HG02588 (cell line): ENCODE measurements at regions not wholly inside any gene's neighbourhood (a gene's known extent, or its start where the extent isn't known, plus 50 kb on each side); places are given as distances from the start of the nearest gene placed in this dataset.

Source experiments
- ATAC-seq: cut with Tn5 transposase; IDR thresholded peaks from one replicate; pipeline ENCODE4 v1.9.1; 2021; ENCODE audit warnings: mild to moderate bottlenecking, moderate library complexity; ENCODE audit not compliant: unreplicated experiment

GRCh38 chr16:16780588-16780987, 401.6 kb downstream of the NPIPA7 start:
- no peak for ATAC-seq

- no peak for ATAC-seq
Observed at GRCh38 chr16:16782153-16782552, 403.2 kb downstream of the NPIPA7 start.

GRCh38 chr16:16788004-16788403, 409.1 kb downstream of the NPIPA7 start:
- no peak for ATAC-seq

DNA sequence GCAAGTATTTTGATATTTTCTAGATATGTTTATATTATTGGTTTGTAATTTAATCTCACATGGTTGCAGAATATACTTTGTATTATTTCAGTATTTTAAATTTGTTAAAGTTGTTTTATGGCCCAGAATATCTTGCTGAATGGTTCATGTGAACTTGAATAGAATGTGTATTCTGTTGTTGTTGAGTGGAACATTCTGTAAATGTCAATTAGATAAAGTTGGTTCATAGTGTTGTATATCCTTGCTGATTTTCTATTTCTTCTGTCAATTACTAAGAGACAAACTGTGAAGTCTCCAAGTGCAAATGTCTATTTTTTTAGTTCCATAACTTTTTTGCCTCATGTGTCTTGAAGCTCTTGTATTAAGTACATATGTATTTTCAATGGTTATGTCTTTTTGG, 411.7 kb downstream of the NPIPA7 start:
- no peak for ATAC-seq

GRCh38 chr16:16791051-16791450, 412.1 kb downstream of the NPIPA7 start:
- no peak for ATAC-seq

- no peak for ATAC-seq
Observed at GRCh38 chr16:16797239-16797638, 418.3 kb downstream of the NPIPA7 start.

DNA sequence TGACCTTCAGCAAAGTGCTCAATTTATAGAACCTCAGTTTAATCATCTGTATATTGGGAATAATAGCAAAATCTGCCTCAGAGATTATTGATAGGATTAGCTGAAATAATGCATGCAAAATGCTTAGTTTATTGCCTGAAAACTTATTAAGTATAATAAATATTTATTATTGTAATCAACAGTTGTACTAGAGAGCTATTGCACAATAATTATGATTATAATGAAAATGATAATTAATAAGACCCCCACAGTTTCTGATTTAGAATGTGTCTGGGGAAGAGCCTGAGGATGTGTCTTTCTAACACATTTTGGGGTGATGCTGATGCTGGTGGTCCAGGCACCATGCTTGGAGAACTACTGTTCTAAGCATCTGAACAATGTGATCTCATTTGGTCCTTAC, 419.6 kb downstream of the NPIPA7 start:
- ATAC-seq = no peak

GRCh38 chr16:16805809-16806208, 426.9 kb downstream of the NPIPA7 start:
- ATAC-seq = no peak

DNA sequence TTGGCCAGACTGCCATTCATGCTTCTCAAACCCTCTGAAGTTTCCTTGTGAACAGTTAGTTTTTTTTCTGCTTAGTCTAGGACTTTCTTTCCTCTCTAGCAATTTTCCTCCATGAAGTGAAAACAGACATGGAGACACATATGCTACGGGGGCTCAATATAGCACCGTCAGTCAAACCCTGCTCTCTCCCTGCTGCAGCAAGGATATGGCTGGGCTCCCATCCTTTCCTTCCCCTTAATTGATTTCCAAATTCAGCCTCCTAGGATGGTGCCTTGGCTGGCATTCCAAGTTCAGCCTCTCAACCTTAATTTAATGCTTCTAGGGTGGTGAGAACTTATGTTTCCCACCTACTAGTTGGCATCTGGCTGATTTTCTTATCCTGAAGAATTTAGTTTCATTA, 436.7 kb downstream of the NPIPA7 start:
- ATAC-seq = no peak

DNA sequence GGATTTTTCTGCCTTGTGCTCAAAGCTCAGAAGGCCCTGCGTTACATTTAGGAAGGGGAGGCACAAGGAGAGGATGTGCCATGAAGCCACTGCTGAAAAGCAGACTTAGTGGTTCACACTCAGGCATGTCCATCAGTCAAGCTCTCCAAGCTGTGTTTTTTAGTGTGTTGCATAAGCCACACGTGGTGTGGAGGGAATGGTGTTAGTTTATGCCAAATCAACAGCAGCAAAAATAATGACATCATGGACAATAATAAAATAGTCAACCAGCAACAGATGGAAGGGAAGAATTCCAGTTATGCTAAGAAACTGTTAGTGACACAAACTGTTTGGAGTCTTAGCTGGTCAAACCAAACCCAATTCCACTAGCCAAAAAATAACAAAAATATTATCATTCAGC, 438.3 kb downstream of the NPIPA7 start:
- no peak for ATAC-seq

- no peak for ATAC-seq
Observed at GRCh38 chr16:16821261-16821660, 442.3 kb downstream of the NPIPA7 start.

DNA sequence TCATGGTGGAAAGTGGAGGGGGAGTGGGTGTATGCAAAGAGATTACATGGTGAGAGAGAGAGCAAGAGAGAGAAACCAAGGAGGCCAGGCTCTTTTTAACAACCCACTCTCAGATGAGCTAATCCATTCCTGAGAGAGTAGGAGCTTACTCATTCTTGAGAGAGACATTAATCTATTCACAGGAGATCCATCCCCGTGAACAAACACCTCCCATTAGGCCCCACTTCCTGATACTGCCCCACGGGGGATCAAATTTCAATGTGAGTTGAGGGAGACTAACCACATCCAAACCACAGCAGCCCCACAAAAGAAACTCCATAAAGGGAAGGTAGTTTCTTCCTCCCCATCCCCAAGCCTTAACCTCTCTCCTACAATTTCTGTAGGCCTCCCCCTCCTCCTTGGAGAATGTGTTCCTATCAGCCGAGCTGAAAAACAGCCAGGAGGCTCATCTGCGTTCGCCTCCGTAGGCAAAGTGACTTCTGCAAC, 450.0 kb downstream of the NPIPA7 start:
- ATAC-seq = no peak

- ATAC-seq = no peak
Observed at GRCh38 chr16:16830401-16830800, 451.5 kb downstream of the NPIPA7 start.

GRCh38 chr16:16830973-16831372, 452.0 kb downstream of the NPIPA7 start:
- no peak for ATAC-seq

DNA sequence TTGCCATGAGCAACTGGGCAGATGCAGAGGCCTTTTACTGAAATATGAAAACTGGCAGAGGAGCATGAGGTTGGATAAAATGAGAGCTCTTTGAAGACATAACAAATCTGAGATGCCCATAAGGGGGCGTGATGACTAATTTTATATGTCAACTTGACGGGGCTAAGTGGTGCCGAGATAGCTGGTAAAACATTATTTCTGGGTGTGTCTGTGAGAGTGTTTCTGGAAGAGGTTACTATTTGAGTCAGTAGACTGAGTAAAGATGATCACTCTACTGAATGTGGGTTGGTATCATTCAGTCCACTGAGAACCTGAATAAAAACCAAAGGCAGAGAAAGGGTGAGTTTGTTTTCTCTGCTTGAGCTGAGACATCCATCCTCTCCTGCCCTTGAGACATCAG, 454.2 kb downstream of the NPIPA7 start:
- no peak for ATAC-seq

- no peak for ATAC-seq
Observed at GRCh38 chr16:16850274-16850673, 471.3 kb downstream of the NPIPA7 start.

DNA sequence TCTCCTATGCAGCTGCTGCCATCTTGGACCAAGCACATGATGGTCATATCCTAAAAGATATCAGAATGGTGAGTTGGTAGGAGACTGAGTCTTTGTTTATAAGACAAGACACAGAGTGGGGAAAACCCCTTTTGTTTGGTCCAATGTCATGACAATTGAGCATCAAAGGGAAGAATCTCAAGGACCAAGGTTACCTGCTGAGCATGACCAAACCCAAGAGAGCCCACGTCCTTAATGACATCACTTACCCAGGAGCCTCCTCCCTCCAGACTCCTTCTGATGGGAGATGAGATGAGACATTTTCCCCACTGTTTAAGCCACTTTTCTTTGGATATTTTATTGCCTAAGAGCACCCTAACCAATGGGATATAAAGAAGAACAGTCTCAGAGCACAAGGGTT, 478.1 kb downstream of the NPIPA7 start:
- no peak for ATAC-seq

DNA sequence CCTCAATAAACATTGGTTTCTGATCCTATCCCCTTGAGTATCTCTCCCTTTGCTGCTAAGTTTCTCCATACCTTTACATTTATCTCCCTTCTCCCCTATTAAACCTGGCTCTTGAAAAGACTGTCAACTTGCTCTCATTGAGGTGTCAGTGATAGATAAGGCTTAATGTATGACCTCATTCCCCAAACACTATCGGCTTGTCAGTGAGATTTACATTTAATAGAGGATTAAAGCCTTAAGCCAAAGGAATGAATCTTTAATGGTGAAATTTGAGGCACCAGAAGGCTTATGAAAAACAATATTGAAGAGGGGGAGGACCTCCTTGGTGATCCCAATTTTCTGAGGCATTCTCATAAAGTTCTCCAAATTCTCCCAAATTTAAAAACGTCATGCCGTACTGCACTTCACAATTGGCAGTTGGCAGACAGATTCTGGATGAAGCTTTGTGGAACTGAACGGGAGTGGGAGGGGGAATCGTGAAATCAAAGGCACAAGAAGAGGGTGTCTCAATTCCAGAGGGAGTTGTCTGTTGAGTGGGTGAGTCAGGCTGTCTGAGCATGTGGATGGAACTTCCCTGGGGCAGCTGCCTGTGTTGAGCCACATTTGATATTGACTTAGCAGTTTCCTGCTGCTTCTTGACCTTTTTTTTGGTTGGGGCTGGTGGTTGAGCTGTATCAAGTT, 478.8 kb downstream of the NPIPA7 start:
- ATAC-seq = no peak

GRCh38 chr16:16861546-16861945, 482.6 kb downstream of the NPIPA7 start:
- ATAC-seq = no peak

- ATAC-seq = no peak
Observed at GRCh38 chr16:16863672-16864071, 484.7 kb downstream of the NPIPA7 start.

GRCh38 chr16:16864536-16864935, 485.6 kb downstream of the NPIPA7 start:
- no peak for ATAC-seq

GRCh38 chr16:16865374-16865773, 486.4 kb downstream of the NPIPA7 start:
- no peak for ATAC-seq

- no peak for ATAC-seq
Observed at GRCh38 chr16:16867973-16868372, 489.0 kb downstream of the NPIPA7 start.
